ENCODE measurements at regions not wholly inside any gene's neighbourhood (a gene's known extent, or its start where the extent isn't known, plus 50 kb on each side); places are given as distances from the start of the nearest gene placed in this dataset.

DNA sequence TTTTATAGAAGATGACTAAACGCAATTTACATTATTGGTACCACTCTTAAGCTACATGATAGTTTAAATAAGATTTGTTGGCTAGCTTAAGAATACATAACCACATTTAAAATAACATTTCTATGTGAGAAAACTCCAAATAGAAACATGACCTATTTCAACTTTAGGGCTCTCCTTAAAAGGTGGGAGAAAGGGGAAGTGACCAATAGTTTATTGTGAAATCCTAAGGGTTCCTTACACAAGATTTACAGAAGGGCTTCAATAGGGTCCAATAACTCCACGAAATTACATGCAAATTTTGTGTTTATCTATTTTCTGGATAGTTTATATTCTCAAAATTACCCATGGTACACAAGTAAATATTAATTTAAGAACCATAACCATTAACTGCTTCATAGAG is 91.6 kb upstream of the DST start:
- TF ChIP-seq TAF1 (IDR thresholded peaks at IDR 0.05; ENCODE audit: borderline replicate concordance, insufficient read depth, low read length) (no peak), SIN3A (IDR thresholded peaks at IDR 0.05; ENCODE audit: borderline replicate concordance, insufficient read depth, low read length) (no peak)
